GM12878 (cell line): ENCODE measurements at regions not wholly inside any gene's neighbourhood (a gene's known extent, or its start where the extent isn't known, plus 50 kb on each side); places are given as distances from the start of the nearest gene placed in this dataset.

ENCODE experiments used
- ATAC-seq: fragments of 200-7000 bp; cut with Tn5 transposase; 3 replicates; pipeline ENCODE4 v1.9.1; 2020; ENCODE audit warnings: mild to moderate bottlenecking, moderate library complexity
- BruUV-seq: library from RNA; stranded (reverse); fragments of 400-500 nt; replicated peaks from 2 replicates; lab custom pipeline; 2021; lab: Mats Ljungman, UMichigan
- CTCF ChIA-PET: fragments of 300-600 bp; sonication (Branson Sonifier 250); formaldehyde crosslinking; extraction: SDS; loops from one replicate; lab custom pipeline; 2021; ENCODE audit warnings: inconsistent platforms; lab: Yijun Ruan, JAX
- POLR2A ChIA-PET: fragments of 350-600 bp; formaldehyde crosslinking; extraction: SDS; loops from one replicate; lab custom pipeline; 2021; ENCODE audit warnings: inconsistent platforms; lab: Charles Lee
- RAD21 ChIA-PET: fragments of 300-600 bp; sonication (Branson Sonifier 250); formaldehyde crosslinking; loops from one replicate; lab custom pipeline; 2023; ENCODE audit warnings: antibody characterized with exemption; ENCODE audit not compliant: unreplicated experiment; lab: Charles Lee
- SMC1A ChIA-PET: fragments of 300-600 bp; sonication (Branson Sonifier 250); formaldehyde crosslinking; loops from one replicate; lab custom pipeline; 2023; ENCODE audit not compliant: unreplicated experiment, uncharacterized antibody; lab: Charles Lee
- DNase-seq: peaks from one replicate; pipeline ENCODE4 v3.0.0-alpha.2; 2011; ENCODE audit warnings: low read depth, low spot score
- FAIRE-seq: peaks from 3 replicates; lab custom pipeline; 2011; peaks lifted over from hg19 to GRCh38; lab: Jason Lieb, UNC
- H2AFZ ChIP-seq: 2 replicates; pipeline ENCODE4 v1.6.0; 2011; ENCODE audit warnings: low read depth, low read length, control low read depth; ENCODE audit not compliant: control insufficient read depth
- H3K27ac ChIP-seq: 2 replicates; pipeline ENCODE4 v1.5.1; 2011; ENCODE audit warnings: control low read depth; ENCODE audit not compliant: control insufficient read depth, insufficient read depth
- H3K27me3 ChIP-seq, 2 experiments: replicated peaks in 1 of 2; 2 replicates each; pipeline versions ENCODE4 v1.6.0 to v1.6.1; 2011; ENCODE audit warnings: low read length in 1 of 2; ENCODE audit not compliant: control insufficient read depth in 2 of 2, insufficient read depth in 2 of 2
- H3K36me3 ChIP-seq, 2 experiments: 2 replicates each; pipeline ENCODE4 v1.5.1; 2011; ENCODE audit warnings: low read length in 1 of 2; ENCODE audit not compliant: control insufficient read depth in 2 of 2, insufficient read depth in 2 of 2
- H3K4me1 ChIP-seq: 2 replicates; pipeline ENCODE4 v1.6.1; 2011; ENCODE audit warnings: mild to moderate bottlenecking, low read length, moderate library complexity, mixed read lengths; ENCODE audit not compliant: control insufficient read depth, insufficient read depth
- H3K4me2 ChIP-seq: 2 replicates; pipeline ENCODE4 v1.6.0; 2011; ENCODE audit warnings: control low read depth; ENCODE audit not compliant: control insufficient read depth, insufficient read depth
- H3K4me3 ChIP-seq: fragments of 200-600 bp; sonication (generic); 2 replicates; pipeline ENCODE4 v1.5.1; 2016
- H3K79me2 ChIP-seq: 2 replicates; pipeline ENCODE4 v1.6.0; 2011; ENCODE audit warnings: low read length; ENCODE audit not compliant: control insufficient read depth, insufficient read depth
- H3K9ac ChIP-seq: 2 replicates; pipeline ENCODE4 v1.8.0; 2011; ENCODE audit warnings: low read length, control low read depth, mixed read lengths; ENCODE audit not compliant: control insufficient read depth, insufficient read depth
- H3K9me3 ChIP-seq: replicated peaks from 3 replicates; pipeline ENCODE4 v1.5.1; 2011; ENCODE audit warnings: mild to moderate bottlenecking, low read length; ENCODE audit not compliant: control insufficient read depth, insufficient read depth
- H4K20me1 ChIP-seq: 2 replicates; pipeline ENCODE4 v1.6.0; 2011; ENCODE audit not compliant: control insufficient read depth, insufficient read depth
- CHD2 ChIP-seq: IDR thresholded peaks from 2 replicates; pipeline ENCODE4 v1.6.1; 2011; ENCODE audit warnings: low read depth, low read length, improper control_type of control experiment, borderline replicate concordance
- MXI1 ChIP-seq: fragments of 150-350 bp; IDR thresholded peaks from 2 replicates; pipeline ENCODE4 v1.6.1; 2011; ENCODE audit warnings: low read depth, mild to moderate bottlenecking, inconsistent platforms, low read length, improper control_type of control experiment
- NBN ChIP-seq: fragments of 450-650 bp; IDR thresholded peaks from 2 replicates; pipeline ENCODE4 v1.6.1; 2016
- POLR2AphosphoS5 ChIP-seq: IDR thresholded peaks from 2 replicates; pipeline ENCODE4 v1.6.1; 2011; ENCODE audit warnings: mild to moderate bottlenecking, low read length, inconsistent platforms
- STAT1 ChIP-seq: fragments of 450-650 bp; conservative IDR thresholded peaks from 2 replicates; pipeline ENCODE4 v1.6.1; 2014; ENCODE audit warnings: antibody characterized with exemption, mild to moderate bottlenecking
- ZNF24 ChIP-seq: fragments of 450-650 bp; IDR thresholded peaks from 2 replicates; pipeline ENCODE4 v1.6.1; 2017; ENCODE audit warnings: antibody characterized with exemption, mild to moderate bottlenecking
- WGBS: methylation state at CpG from one replicate; pipeline ENCODE4 v1.1.6; 2016; ENCODE audit warnings: low lambda C conversion rate; ENCODE audit not compliant: insufficient replicate concordance, insufficient coverage; ENCODE audit errors: missing lambda C conversion rate; 5-methylcytosine and 5-hydroxymethylcytosine counted together
- in situ Hi-C: fragments of 300-500 bp; cut with MboI; formaldehyde crosslinking; loops from 9 replicates; pipeline ENCODE4 v1.14.3; 2018; ENCODE audit warnings: mixed read lengths
- intact Hi-C: fragments of 100-400 bp; cut with micrococcal nuclease; formaldehyde crosslinking; loops from one replicate; pipeline ENCODE4 v1.14.2; 2022; ENCODE audit not compliant: unreplicated experiment
- TF ChIP-seq, protein P1 (sequence below), 3 experiments: IDR thresholded peaks in 2 of 3; conservative IDR thresholded peaks in 1 of 3; 2 replicates each; pipeline ENCODE4 v1.5.1; 2011; ENCODE audit warnings: low read depth in 3 of 3, low read length in 3 of 3, mild to moderate bottlenecking in 3 of 3, control low read depth in 2 of 3, moderate library complexity in 2 of 3, inconsistent platforms in 1 of 3, mixed read lengths in 1 of 3; ENCODE audit not compliant: control insufficient read depth in 2 of 3, insufficient read depth in 1 of 3; ENCODE audit errors: extremely low read depth in 1 of 3
- TF ChIP-seq, protein P2 (sequence below): fragments of 450-650 bp; IDR thresholded peaks from 2 replicates; pipeline ENCODE4 v1.6.1; 2016; ENCODE audit warnings: mild to moderate bottlenecking
- TF ChIP-seq, protein P3 (sequence below): IDR thresholded peaks from 2 replicates; pipeline ENCODE4 v1.6.1; 2012; ENCODE audit warnings: low read depth, low read length, improper control_type of control experiment

DNA sequence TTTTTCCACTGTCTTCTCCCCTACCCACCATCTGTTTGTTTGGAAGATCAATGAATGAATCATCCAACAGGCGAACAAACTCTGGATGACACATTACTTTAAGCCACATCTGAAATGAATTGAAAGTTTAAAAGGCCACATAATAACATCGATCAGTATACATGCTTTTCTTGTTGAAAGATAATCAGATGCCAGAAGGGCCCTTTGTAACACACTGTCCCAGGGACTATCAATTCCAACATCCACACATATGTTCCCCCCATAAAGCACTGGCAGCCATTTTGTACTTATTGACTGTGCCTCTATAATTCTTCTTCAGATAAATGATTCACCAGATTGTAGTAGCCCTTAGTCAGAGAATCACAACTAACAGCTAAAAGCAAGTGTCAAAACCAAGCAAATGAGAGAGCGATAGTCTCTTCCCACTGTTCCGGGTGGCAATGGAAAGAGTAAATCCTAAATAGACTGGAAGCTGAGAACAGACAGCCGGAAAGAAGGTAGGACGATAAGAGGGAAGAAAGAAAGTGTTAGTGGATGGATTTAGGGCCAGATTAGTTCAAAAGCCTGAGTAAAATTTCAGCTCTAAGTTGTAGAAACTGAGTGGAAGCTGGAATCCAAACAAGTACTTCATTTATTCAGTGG, 184.9 kb upstream of the TENT5A start:
- no peaks in the 10 kb centered on the region for H3K27me3 ChIP-seq
- no peak overlapping the region for H3K4me2 ChIP-seq
- WGBS = 11% methylated on average over 6 of the region's 6 CpGs
- RAD21 ChIA-PET = interaction anchor here (0.9 to 2.5 kb wide), 4 partner anchors 30 to 241 kb away, joined by 3 to 13 read pairs (median 4); partner anchors contain the start of gene TENT5A
- H3K9ac ChIP-seq = no peak overlapping the region
- FAIRE-seq (no peak), ATAC-seq (no peak; the same call in 2 of the 3 replicates), DNase-seq (no peak)
- no peaks in the 10 kb centered on the region for H3K36me3 ChIP-seq
- SMC1A ChIA-PET = interaction anchor here (0.8 to 5.6 kb wide), 14 partner anchors 12 to 191 kb away, joined by 3 to 63 read pairs (median 6); no protein-coding TSS in a partner anchor
- H3K4me3 ChIP-seq = no peak overlapping the region
- H2AFZ ChIP-seq = no peak overlapping the region
- intact Hi-C loops = no loop called here
- H3K4me1 ChIP-seq = no peaks in the 10 kb centered on the region
- CTCF ChIA-PET = interaction anchor here (1.2 to 4.5 kb wide), 3 partner anchors 13 to 116 kb away, joined by 3 to 14 read pairs (median 8); no protein-coding TSS in a partner anchor
- POLR2A ChIA-PET = interaction anchor here (1.1 to 5.1 kb wide), 4 partner anchors 13 to 58 kb away, joined by 4 to 25 read pairs (median 10); no protein-coding TSS in a partner anchor
- no peaks in the 10 kb centered on the region for H4K20me1 ChIP-seq
- in situ Hi-C loops = no loop called here
- H3K79me2 ChIP-seq = no peaks in the 10 kb centered on the region
- BruUV-seq = no TSS peak
- TF ChIP-seq, protein P1, sequence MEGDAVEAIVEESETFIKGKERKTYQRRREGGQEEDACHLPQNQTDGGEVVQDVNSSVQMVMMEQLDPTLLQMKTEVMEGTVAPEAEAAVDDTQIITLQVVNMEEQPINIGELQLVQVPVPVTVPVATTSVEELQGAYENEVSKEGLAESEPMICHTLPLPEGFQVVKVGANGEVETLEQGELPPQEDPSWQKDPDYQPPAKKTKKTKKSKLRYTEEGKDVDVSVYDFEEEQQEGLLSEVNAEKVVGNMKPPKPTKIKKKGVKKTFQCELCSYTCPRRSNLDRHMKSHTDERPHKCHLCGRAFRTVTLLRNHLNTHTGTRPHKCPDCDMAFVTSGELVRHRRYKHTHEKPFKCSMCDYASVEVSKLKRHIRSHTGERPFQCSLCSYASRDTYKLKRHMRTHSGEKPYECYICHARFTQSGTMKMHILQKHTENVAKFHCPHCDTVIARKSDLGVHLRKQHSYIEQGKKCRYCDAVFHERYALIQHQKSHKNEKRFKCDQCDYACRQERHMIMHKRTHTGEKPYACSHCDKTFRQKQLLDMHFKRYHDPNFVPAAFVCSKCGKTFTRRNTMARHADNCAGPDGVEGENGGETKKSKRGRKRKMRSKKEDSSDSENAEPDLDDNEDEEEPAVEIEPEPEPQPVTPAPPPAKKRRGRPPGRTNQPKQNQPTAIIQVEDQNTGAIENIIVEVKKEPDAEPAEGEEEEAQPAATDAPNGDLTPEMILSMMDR (IDR thresholded peaks at IDR 0.05 in 2 of 3, conservative IDR thresholded peaks at IDR 0.05 in 1 of 3; ENCODE audit: control insufficient read depth in 2 of 3, extremely low read depth in 1 of 3, insufficient read depth in 1 of 3, low read depth in 3 of 3, low read length in 3 of 3) = no peak
- TF ChIP-seq ZNF24 = peak; percentile 42; the same call in 1 of the 2 replicates
- no peak overlapping the region for H3K27ac ChIP-seq
- no peaks in the 10 kb centered on the region for H3K9me3 ChIP-seq

DNA sequence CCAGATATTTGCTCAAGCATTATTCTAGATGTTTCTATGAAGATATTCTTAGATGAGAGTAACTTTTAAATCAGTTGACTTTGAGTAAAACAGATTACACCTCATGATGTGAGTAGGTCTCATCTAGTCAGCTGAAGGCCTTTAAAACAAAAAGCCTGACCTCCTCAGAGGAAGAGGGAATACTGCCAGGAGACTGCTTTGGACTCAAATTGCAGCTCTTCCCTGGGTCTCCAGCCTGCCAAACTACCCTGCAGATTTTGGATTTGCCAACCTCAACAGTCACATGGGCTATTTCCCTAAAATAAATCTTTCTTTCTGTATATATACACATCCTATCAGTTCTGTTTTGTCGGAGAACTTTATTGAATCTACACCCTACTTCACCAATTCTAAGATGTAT, 182.5 kb upstream of the TENT5A start:
- H3K4me1 ChIP-seq = no peaks in the 10 kb centered on the region
- POLR2A ChIA-PET = no interaction called here
- H2AFZ ChIP-seq = no peak overlapping the region
- H3K9me3 ChIP-seq = no peaks in the 10 kb centered on the region
- DNase-seq (no peak), FAIRE-seq (no peak), ATAC-seq (no peak)
- H4K20me1 ChIP-seq = no peaks in the 10 kb centered on the region
- H3K36me3 ChIP-seq = no peaks in the 10 kb centered on the region
- H3K79me2 ChIP-seq = no peaks in the 10 kb centered on the region
- in situ Hi-C loops = no loop called here
- RAD21 ChIA-PET = interaction anchor here (1.5 to 3.2 kb wide), 2 partner anchors 27 to 34 kb away, joined by 6 to 9 read pairs; no protein-coding TSS in a partner anchor
- no peaks in the 10 kb centered on the region for H3K27me3 ChIP-seq
- TF ChIP-seq POLR2AphosphoS5 (no peak), MXI1 (no peak), CHD2 (no peak), NBN (no peak), STAT1 (no peak)
- TF ChIP-seq, protein P2, sequence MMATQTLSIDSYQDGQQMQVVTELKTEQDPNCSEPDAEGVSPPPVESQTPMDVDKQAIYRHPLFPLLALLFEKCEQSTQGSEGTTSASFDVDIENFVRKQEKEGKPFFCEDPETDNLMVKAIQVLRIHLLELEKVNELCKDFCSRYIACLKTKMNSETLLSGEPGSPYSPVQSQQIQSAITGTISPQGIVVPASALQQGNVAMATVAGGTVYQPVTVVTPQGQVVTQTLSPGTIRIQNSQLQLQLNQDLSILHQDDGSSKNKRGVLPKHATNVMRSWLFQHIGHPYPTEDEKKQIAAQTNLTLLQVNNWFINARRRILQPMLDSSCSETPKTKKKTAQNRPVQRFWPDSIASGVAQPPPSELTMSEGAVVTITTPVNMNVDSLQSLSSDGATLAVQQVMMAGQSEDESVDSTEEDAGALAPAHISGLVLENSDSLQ = no peak
- TF ChIP-seq, protein P3, sequence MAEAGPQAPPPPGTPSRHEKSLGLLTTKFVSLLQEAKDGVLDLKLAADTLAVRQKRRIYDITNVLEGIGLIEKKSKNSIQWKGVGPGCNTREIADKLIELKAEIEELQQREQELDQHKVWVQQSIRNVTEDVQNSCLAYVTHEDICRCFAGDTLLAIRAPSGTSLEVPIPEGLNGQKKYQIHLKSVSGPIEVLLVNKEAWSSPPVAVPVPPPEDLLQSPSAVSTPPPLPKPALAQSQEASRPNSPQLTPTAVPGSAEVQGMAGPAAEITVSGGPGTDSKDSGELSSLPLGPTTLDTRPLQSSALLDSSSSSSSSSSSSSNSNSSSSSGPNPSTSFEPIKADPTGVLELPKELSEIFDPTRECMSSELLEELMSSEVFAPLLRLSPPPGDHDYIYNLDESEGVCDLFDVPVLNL = no peak
- 0% methylated on average over 1 of the region's 1 CpG for WGBS
- no peak overlapping the region for H3K4me3 ChIP-seq
- no peak overlapping the region for H3K4me2 ChIP-seq
- CTCF ChIA-PET = interaction anchor here (0.9 kb wide), 1 partner anchor 14 kb away, joined by 3 read pairs; no protein-coding TSS in a partner anchor
- no peak overlapping the region for H3K27ac ChIP-seq
- BruUV-seq = no TSS peak
- no peak overlapping the region for H3K9ac ChIP-seq
- intact Hi-C loops = no loop called here
- SMC1A ChIA-PET = interaction anchor here (0.9 to 3.3 kb wide), 4 partner anchors 9 to 28 kb away, joined by 3 to 22 read pairs (median 4); no protein-coding TSS in a partner anchor
